ENCODE measurements at regions not wholly inside any gene's neighbourhood (a gene's known extent, or its start where the extent isn't known, plus 50 kb on each side); places are given as distances from the start of the nearest gene placed in this dataset.

DNA sequence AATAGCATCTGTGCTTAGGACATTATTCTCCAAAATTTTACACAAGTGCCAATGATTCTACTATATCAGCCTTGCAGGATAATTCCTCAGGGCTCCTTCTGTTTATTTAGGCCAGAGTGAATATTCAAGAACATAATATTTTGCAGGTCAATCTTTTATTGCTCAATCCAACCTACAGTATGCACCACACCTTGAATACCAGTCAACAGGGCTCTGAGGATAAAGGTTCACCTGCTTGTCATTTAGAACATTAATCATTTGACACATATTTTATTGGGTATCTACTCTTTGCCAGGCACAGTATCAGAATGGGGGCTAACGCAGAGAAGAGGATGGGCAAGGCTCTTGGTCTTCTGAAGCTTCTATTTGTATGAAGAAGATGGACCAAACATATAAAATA lies 66.2 kb upstream of the SHISA3 start:
- ChIA-PET CTCF (no interaction called here), POLR2A (no interaction called here)
- no peak for DNase-seq (ENCODE audit: low read depth, low spot score)
- no peak for ATAC-seq
- H3K4me1 ChIP-seq (ENCODE audit: control insufficient read depth, insufficient read depth, low read length): no peaks in the 10 kb centered on the region
- no peaks in the 10 kb centered on the region for H3K27me3 ChIP-seq (ENCODE audit: control insufficient read depth, insufficient read depth, low read length)
- H3K4me3 ChIP-seq (ENCODE audit: low read depth in 2 of 2, low read length in 2 of 2): no peak overlapping the region
- H3K9me3 ChIP-seq (ENCODE audit: control insufficient read depth, insufficient read depth, low read depth, low read length): no peaks in the 10 kb centered on the region
- no peaks in the 10 kb centered on the region for H3K36me3 ChIP-seq (ENCODE audit: control insufficient read depth, insufficient read depth, low read length)
- no TSS peak for BruUV-seq (replicated peaks)
- intact Hi-C loops (cut with micrococcal nuclease; ENCODE audit: unreplicated experiment): no loop called here
- in situ Hi-C loops (cut with HindIII; ENCODE audit: low pct_unique_long_range_greater_than_20kb, low sequenced_read_pairs): no loop called here
- H3K27ac ChIP-seq (ENCODE audit: low read length): no peak overlapping the region
- TF ChIP-seq, protein P1, sequence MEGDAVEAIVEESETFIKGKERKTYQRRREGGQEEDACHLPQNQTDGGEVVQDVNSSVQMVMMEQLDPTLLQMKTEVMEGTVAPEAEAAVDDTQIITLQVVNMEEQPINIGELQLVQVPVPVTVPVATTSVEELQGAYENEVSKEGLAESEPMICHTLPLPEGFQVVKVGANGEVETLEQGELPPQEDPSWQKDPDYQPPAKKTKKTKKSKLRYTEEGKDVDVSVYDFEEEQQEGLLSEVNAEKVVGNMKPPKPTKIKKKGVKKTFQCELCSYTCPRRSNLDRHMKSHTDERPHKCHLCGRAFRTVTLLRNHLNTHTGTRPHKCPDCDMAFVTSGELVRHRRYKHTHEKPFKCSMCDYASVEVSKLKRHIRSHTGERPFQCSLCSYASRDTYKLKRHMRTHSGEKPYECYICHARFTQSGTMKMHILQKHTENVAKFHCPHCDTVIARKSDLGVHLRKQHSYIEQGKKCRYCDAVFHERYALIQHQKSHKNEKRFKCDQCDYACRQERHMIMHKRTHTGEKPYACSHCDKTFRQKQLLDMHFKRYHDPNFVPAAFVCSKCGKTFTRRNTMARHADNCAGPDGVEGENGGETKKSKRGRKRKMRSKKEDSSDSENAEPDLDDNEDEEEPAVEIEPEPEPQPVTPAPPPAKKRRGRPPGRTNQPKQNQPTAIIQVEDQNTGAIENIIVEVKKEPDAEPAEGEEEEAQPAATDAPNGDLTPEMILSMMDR (IDR thresholded peaks at IDR 0.05): no peak
- TF ChIP-seq, protein P2, sequence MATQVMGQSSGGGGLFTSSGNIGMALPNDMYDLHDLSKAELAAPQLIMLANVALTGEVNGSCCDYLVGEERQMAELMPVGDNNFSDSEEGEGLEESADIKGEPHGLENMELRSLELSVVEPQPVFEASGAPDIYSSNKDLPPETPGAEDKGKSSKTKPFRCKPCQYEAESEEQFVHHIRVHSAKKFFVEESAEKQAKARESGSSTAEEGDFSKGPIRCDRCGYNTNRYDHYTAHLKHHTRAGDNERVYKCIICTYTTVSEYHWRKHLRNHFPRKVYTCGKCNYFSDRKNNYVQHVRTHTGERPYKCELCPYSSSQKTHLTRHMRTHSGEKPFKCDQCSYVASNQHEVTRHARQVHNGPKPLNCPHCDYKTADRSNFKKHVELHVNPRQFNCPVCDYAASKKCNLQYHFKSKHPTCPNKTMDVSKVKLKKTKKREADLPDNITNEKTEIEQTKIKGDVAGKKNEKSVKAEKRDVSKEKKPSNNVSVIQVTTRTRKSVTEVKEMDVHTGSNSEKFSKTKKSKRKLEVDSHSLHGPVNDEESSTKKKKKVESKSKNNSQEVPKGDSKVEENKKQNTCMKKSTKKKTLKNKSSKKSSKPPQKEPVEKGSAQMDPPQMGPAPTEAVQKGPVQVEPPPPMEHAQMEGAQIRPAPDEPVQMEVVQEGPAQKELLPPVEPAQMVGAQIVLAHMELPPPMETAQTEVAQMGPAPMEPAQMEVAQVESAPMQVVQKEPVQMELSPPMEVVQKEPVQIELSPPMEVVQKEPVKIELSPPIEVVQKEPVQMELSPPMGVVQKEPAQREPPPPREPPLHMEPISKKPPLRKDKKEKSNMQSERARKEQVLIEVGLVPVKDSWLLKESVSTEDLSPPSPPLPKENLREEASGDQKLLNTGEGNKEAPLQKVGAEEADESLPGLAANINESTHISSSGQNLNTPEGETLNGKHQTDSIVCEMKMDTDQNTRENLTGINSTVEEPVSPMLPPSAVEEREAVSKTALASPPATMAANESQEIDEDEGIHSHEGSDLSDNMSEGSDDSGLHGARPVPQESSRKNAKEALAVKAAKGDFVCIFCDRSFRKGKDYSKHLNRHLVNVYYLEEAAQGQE (IDR thresholded peaks at IDR 0.05; ENCODE audit: insufficient read depth in 1 of 2, low read depth in 2 of 2, low read length in 1 of 2): no peak
- TF ChIP-seq SIN3A (IDR thresholded peaks at IDR 0.05; ENCODE audit: borderline replicate concordance, insufficient read depth, low read depth, low read length): no peak
- no peak for TF ChIP-seq TCF7L2 (IDR thresholded peaks at IDR 0.05; ENCODE audit: low read depth, low read length)
- TF ChIP-seq POLR2AphosphoS5 (IDR thresholded peaks at IDR 0.05; ENCODE audit: low read depth, low read length): no peak

DNA sequence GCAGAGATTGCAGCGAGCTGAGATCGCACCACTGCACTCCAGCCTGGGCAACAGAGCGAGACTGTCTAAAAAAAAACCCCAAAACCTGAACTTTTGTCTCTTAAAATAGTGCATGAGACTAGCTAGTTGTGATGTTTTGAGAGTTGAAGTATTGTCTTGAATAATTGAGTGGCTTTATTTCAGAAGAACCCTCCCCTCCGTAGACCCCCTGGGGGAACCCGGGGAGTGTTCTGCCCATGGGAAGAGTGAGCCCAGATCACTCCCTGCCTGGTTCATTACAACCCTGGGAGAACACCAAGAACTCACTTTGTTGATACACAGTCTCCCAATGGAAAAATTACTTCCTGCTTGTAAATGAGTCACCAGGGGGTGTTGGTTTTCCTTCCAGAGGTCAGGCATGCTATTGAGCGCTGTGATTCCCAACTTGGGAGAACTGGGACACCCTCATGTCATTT lies 65.3 kb upstream of the SHISA3 start:
- no peak for ATAC-seq
- intact Hi-C loops (cut with micrococcal nuclease; ENCODE audit: unreplicated experiment): no loop called here
- Histone ChIP-seq H3K9me3 (ENCODE audit: control insufficient read depth, insufficient read depth, low read depth, low read length) (no peaks in the 10 kb centered on the region), H3K36me3 (ENCODE audit: control insufficient read depth, insufficient read depth, low read length) (no peaks in the 10 kb centered on the region), H3K27ac (ENCODE audit: low read length) (no peak overlapping the region), H3K4me3 (ENCODE audit: low read depth in 2 of 2, low read length in 2 of 2) (no peak overlapping the region), H3K27me3 (ENCODE audit: control insufficient read depth, insufficient read depth, low read length) (no peaks in the 10 kb centered on the region), H3K4me1 (ENCODE audit: control insufficient read depth, insufficient read depth, low read length) (no peaks in the 10 kb centered on the region)
- TF ChIP-seq, protein P2 (IDR thresholded peaks at IDR 0.05; ENCODE audit: insufficient read depth in 1 of 2, low read depth in 2 of 2, low read length in 1 of 2): no peak
- TF ChIP-seq SIN3A (IDR thresholded peaks at IDR 0.05; ENCODE audit: borderline replicate concordance, insufficient read depth, low read depth, low read length) (no peak), TCF7L2 (IDR thresholded peaks at IDR 0.05; ENCODE audit: low read depth, low read length) (no peak), POLR2AphosphoS5 (IDR thresholded peaks at IDR 0.05; ENCODE audit: low read depth, low read length) (no peak)
- TF ChIP-seq, protein P1 (IDR thresholded peaks at IDR 0.05): no peak
- BruUV-seq (replicated peaks): no TSS peak
- POLR2A ChIA-PET: no interaction called here
- CTCF ChIA-PET: no interaction called here
- in situ Hi-C loops (cut with HindIII; ENCODE audit: low pct_unique_long_range_greater_than_20kb, low sequenced_read_pairs): no loop called here
- no peak for DNase-seq (ENCODE audit: low read depth, low spot score)

Data from Panc1 (cell line).